ENCODE measurements at regions not wholly inside any gene's neighbourhood (a gene's known extent, or its start where the extent isn't known, plus 50 kb on each side); places are given as distances from the start of the nearest gene placed in this dataset.
A peak's percentile ranks its signal among the peaks of the same experiment; 100 is the strongest.

GRCh38 chr3:66572938-66573710 lies 72.3 kb upstream of the LRIG1 start:
- Histone ChIP-seq H3K9me3 (ENCODE audit: control insufficient read depth in 1 of 2, insufficient read depth in 1 of 2, low read depth in 1 of 2, low read length in 2 of 2) (no peaks in the 10 kb centered on the region), H3K4me2 (ENCODE audit: low read length) (no peak overlapping the region), H3K36me3 (ENCODE audit: control insufficient read depth in 1 of 2, insufficient read depth in 2 of 2, low read length in 2 of 2) (no peaks in the 10 kb centered on the region), H3K27me3 (ENCODE audit: insufficient read depth, low read length) (no peaks in the 10 kb centered on the region), H3K27ac (ENCODE audit: low read depth, low read length) (no peak overlapping the region), H2AFZ (ENCODE audit: low read depth, low read length, poor library complexity, severe bottlenecking) (peak overlapping the region; percentile 17), H3K79me2 (ENCODE audit: insufficient read depth, low read length) (no peaks in the 10 kb centered on the region), H4K20me1 (ENCODE audit: insufficient read depth) (no peaks in the 10 kb centered on the region), H3K9ac (ENCODE audit: low read length) (no peak overlapping the region), H3K4me3 (replicated peaks in 1 of 2; ENCODE audit: low read depth in 1 of 2, low read length in 2 of 2) (no peak overlapping the region), H3K9me2 (ENCODE audit: insufficient read depth) (no peaks in the 10 kb centered on the region), H3K4me1 (ENCODE audit: control insufficient read depth in 1 of 2, insufficient read depth in 2 of 2, low read length in 2 of 2) (no peaks in the 10 kb centered on the region)
- CTCF ChIA-PET: interaction anchor here (1.0 kb wide), 1 partner anchor 23 kb away, joined by 3 read pairs; no protein-coding TSS in a partner anchor
- RAD21 ChIA-PET (ENCODE audit: low non-redundant PET in 1 of 2, low total read pairs in 2 of 2, uncharacterized antibody in 2 of 2, unreplicated experiment in 2 of 2): no interaction called here
- peak; percentile 100 for ATAC-seq
- intact Hi-C loops (cut with micrococcal nuclease): no loop called here
- TF ChIP-seq, protein P1, sequence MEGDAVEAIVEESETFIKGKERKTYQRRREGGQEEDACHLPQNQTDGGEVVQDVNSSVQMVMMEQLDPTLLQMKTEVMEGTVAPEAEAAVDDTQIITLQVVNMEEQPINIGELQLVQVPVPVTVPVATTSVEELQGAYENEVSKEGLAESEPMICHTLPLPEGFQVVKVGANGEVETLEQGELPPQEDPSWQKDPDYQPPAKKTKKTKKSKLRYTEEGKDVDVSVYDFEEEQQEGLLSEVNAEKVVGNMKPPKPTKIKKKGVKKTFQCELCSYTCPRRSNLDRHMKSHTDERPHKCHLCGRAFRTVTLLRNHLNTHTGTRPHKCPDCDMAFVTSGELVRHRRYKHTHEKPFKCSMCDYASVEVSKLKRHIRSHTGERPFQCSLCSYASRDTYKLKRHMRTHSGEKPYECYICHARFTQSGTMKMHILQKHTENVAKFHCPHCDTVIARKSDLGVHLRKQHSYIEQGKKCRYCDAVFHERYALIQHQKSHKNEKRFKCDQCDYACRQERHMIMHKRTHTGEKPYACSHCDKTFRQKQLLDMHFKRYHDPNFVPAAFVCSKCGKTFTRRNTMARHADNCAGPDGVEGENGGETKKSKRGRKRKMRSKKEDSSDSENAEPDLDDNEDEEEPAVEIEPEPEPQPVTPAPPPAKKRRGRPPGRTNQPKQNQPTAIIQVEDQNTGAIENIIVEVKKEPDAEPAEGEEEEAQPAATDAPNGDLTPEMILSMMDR (IDR thresholded peaks at IDR 0.05 in 2 of 3, conservative IDR thresholded peaks at IDR 0.05 in 1 of 3; ENCODE audit: borderline replicate concordance in 1 of 3, insufficient read depth in 1 of 3, low read depth in 2 of 3, low read length in 2 of 3): peak in 2 of 3 experiments; percentile 79 to 84; a peak in 4 of 6 replicates
- TF ChIP-seq RAD21 (IDR thresholded peaks at IDR 0.05; ENCODE audit: low read depth): peak; percentile 29; the same call in 1 of the 2 replicates
- TF ChIP-seq POLR2AphosphoS5 (IDR thresholded peaks at IDR 0.05; ENCODE audit: low read depth, low read length): no peak
- DNase-seq (ENCODE audit: low read depth, low spot score): peak; percentile 40
- BruUV-seq (replicated peaks): no TSS peak
- POLR2A ChIA-PET: no interaction called here

DNA sequence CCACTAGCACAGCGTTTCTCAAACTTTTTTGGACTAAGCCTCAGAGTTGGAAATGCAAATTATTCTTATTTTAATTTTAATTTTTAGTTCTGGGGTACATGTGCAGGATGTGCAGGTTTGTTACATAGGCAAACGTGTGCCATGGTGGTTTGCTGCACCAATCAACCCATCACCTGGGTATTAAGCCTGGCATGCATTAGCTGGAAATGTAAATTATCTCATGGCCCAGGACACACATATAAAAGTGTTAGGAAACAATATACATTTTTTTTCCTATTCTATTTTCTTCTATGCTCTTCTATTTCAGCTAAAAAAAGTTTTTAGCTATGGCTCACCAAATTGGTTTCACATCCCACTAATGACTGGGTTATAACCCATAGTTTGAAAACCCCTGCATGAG lies 73.3 kb upstream of the LRIG1 start:
- ChIA-PET RAD21 (ENCODE audit: low non-redundant PET in 1 of 2, low total read pairs in 2 of 2, uncharacterized antibody in 2 of 2, unreplicated experiment in 2 of 2) (no interaction called here), POLR2A (no interaction called here), CTCF (no interaction called here)
- TF ChIP-seq, protein P2, sequence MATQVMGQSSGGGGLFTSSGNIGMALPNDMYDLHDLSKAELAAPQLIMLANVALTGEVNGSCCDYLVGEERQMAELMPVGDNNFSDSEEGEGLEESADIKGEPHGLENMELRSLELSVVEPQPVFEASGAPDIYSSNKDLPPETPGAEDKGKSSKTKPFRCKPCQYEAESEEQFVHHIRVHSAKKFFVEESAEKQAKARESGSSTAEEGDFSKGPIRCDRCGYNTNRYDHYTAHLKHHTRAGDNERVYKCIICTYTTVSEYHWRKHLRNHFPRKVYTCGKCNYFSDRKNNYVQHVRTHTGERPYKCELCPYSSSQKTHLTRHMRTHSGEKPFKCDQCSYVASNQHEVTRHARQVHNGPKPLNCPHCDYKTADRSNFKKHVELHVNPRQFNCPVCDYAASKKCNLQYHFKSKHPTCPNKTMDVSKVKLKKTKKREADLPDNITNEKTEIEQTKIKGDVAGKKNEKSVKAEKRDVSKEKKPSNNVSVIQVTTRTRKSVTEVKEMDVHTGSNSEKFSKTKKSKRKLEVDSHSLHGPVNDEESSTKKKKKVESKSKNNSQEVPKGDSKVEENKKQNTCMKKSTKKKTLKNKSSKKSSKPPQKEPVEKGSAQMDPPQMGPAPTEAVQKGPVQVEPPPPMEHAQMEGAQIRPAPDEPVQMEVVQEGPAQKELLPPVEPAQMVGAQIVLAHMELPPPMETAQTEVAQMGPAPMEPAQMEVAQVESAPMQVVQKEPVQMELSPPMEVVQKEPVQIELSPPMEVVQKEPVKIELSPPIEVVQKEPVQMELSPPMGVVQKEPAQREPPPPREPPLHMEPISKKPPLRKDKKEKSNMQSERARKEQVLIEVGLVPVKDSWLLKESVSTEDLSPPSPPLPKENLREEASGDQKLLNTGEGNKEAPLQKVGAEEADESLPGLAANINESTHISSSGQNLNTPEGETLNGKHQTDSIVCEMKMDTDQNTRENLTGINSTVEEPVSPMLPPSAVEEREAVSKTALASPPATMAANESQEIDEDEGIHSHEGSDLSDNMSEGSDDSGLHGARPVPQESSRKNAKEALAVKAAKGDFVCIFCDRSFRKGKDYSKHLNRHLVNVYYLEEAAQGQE (IDR thresholded peaks at IDR 0.05; ENCODE audit: low read depth): no peak
- TF ChIP-seq FOSL1 (IDR thresholded peaks at IDR 0.05; ENCODE audit: low read depth) (no peak), SIN3A (IDR thresholded peaks at IDR 0.05; ENCODE audit: low read depth) (no peak), RAD21 (IDR thresholded peaks at IDR 0.05; ENCODE audit: low read depth) (no peak), CBX3 (IDR thresholded peaks at IDR 0.05; ENCODE audit: low read depth) (no peak), EZH2 (IDR thresholded peaks at IDR 0.05) (no peak), MAX (IDR thresholded peaks at IDR 0.05) (no peak), CEBPB (IDR thresholded peaks at IDR 0.05; ENCODE audit: low read depth) (no peak), JUND (IDR thresholded peaks at IDR 0.05) (no peak), POLR2A (IDR thresholded peaks at IDR 0.05; ENCODE audit: borderline replicate concordance, extremely low read depth, insufficient read depth, insufficient read length) (no peak), YY1 (IDR thresholded peaks at IDR 0.05; ENCODE audit: extremely low read depth, insufficient replicate concordance, low read depth, low read length) (no peak), ZNF274 (IDR thresholded peaks at IDR 0.05; ENCODE audit: low read depth, low read length) (no peak), SRF (IDR thresholded peaks at IDR 0.05; ENCODE audit: low read depth) (no peak), EGR1 (IDR thresholded peaks at IDR 0.05; ENCODE audit: low read depth) (no peak), ZFX (IDR thresholded peaks at IDR 0.05) (no peak)

More for the DNA sequence above, 73.3 kb upstream of the LRIG1 start:
- Histone ChIP-seq H2AFZ (ENCODE audit: low read depth, low read length, poor library complexity, severe bottlenecking) (no peak overlapping the region), H3K9me3 (ENCODE audit: control insufficient read depth in 1 of 2, insufficient read depth in 1 of 2, low read depth in 1 of 2, low read length in 2 of 2) (no peaks in the 10 kb centered on the region), H3K79me2 (ENCODE audit: insufficient read depth, low read length) (no peaks in the 10 kb centered on the region), H3K9ac (ENCODE audit: low read length) (no peak overlapping the region), H3K4me2 (ENCODE audit: low read length) (no peak overlapping the region), H3K36me3 (ENCODE audit: control insufficient read depth in 1 of 2, insufficient read depth in 2 of 2, low read length in 2 of 2) (no peaks in the 10 kb centered on the region), H3K4me3 (replicated peaks in 1 of 2; ENCODE audit: low read depth in 1 of 2, low read length in 2 of 2) (no peak overlapping the region), H3K27me3 (ENCODE audit: insufficient read depth, low read length) (no peaks in the 10 kb centered on the region), H3K27ac (ENCODE audit: low read depth, low read length) (no peak overlapping the region), H4K20me1 (ENCODE audit: insufficient read depth) (no peaks in the 10 kb centered on the region), H3K9me2 (ENCODE audit: insufficient read depth) (no peaks in the 10 kb centered on the region), H3K4me1 (ENCODE audit: control insufficient read depth in 1 of 2, insufficient read depth in 2 of 2, low read length in 2 of 2) (no peaks in the 10 kb centered on the region)
- no TSS peak for BruUV-seq (replicated peaks)
- intact Hi-C loops (cut with micrococcal nuclease): no loop called here
- ATAC-seq (no peak), DNase-seq (ENCODE audit: low read depth, low spot score) (no peak)

Measured in HCT116 (cell line).